Esophagus (tissue), 2 donors: ENCODE measurements at regions not wholly inside any gene's neighbourhood (a gene's known extent, or its start where the extent isn't known, plus 50 kb on each side); places are given as distances from the start of the nearest gene placed in this dataset.

ENCODE experiments used
- H3K27ac ChIP-seq, 2 donors: one replicate each; pipeline ENCODE4 v1.5.1; 2013; ENCODE audit warnings: low read depth in 2 of 2, mild to moderate bottlenecking in 2 of 2, inconsistent platforms in 1 of 2, low read length in 1 of 2, moderate library complexity in 1 of 2
- H3K27me3 ChIP-seq, 2 donors: one replicate each; pipeline ENCODE4 v1.6.1; 2013; ENCODE audit warnings: low read length in 2 of 2, control low read depth in 1 of 2, mild to moderate bottlenecking in 1 of 2; ENCODE audit not compliant: insufficient read depth in 2 of 2, control insufficient read depth in 1 of 2
- H3K36me3 ChIP-seq, 2 donors: one replicate each; pipeline ENCODE4 v1.6.1; 2013; ENCODE audit warnings: low read length in 1 of 2; ENCODE audit not compliant: control insufficient read depth in 2 of 2, insufficient read depth in 2 of 2
- H3K4me1 ChIP-seq, 2 donors: one replicate each; pipeline ENCODE4 v1.6.1; 2013; ENCODE audit warnings: low read length in 1 of 2; ENCODE audit not compliant: control insufficient read depth in 2 of 2, insufficient read depth in 2 of 2
- H3K4me3 ChIP-seq, 2 donors: one replicate each; pipeline ENCODE4 v1.5.1; 2013; ENCODE audit warnings: low read length in 2 of 2, mild to moderate bottlenecking in 2 of 2, low read depth in 1 of 2, moderate library complexity in 1 of 2
- H3K9me3 ChIP-seq, 2 donors: one replicate each; pipeline ENCODE4 v1.6.1; 2013; ENCODE audit warnings: mild to moderate bottlenecking in 2 of 2, low read depth in 1 of 2, low read length in 1 of 2, moderate library complexity in 1 of 2; ENCODE audit not compliant: control insufficient read depth in 2 of 2, insufficient read depth in 1 of 2
- WGBS, 2 donors: extraction: QIAGEN DNeasy Blood & Tissue Kit; methylation state at CpG; one replicate each; pipeline ENCODE4 v1.1.7; 2013; 5-methylcytosine and 5-hydroxymethylcytosine counted together
- donor health status: healthy with polysubstance abuse.
- donor health status: Bipolar disorder and iron deficiency.

GRCh38 chr5:22968386-22968785, 115.2 kb upstream of the CDH12 start:
- H3K27me3 ChIP-seq: no peaks in the 10 kb centered on the region
- no peak overlapping the region for H3K27ac ChIP-seq
- peaks cover 3 to 6% of the 10 kb centered on the region in 2 donors for H3K9me3 ChIP-seq
- 80 to 82% methylated on average over 2 of the region's 2 CpGs for WGBS, 2 donors
- no peaks in the 10 kb centered on the region for H3K36me3 ChIP-seq
- no peaks in the 10 kb centered on the region for H3K4me1 ChIP-seq
- no peak overlapping the region for H3K4me3 ChIP-seq

- no peaks in the 10 kb centered on the region for H3K36me3 ChIP-seq
- peaks cover 2 to 6% of the 10 kb centered on the region in 2 donors for H3K9me3 ChIP-seq
- H3K27me3 ChIP-seq: no peaks in the 10 kb centered on the region
- H3K4me3 ChIP-seq: no peak overlapping the region
- WGBS, 2 donors: 50 to 61% methylated on average over 1 of the region's 1 CpG
- H3K27ac ChIP-seq: no peak overlapping the region
- no peaks in the 10 kb centered on the region for H3K4me1 ChIP-seq
These were observed 112.8 kb upstream of the CDH12 start for GRCh38 chr5:22965960-22966359.

- H3K4me3 ChIP-seq: no peak overlapping the region
- H3K9me3 ChIP-seq: no peaks in the 10 kb centered on the region
- H3K36me3 ChIP-seq: no peaks in the 10 kb centered on the region
- WGBS, 2 donors: 83 to 84% methylated on average over 1 of the region's 1 CpG
- no peaks in the 10 kb centered on the region for H3K27me3 ChIP-seq
- no peak overlapping the region for H3K27ac ChIP-seq
- no peaks in the 10 kb centered on the region for H3K4me1 ChIP-seq
These were observed 111.5 kb upstream of the CDH12 start for GRCh38 chr5:22964632-22965031.

GRCh38 chr5:22958462-22959262, 105.5 kb upstream of the CDH12 start:
- Histone ChIP-seq H3K36me3 (no peaks in the 10 kb centered on the region), H3K27me3 (no peaks in the 10 kb centered on the region), H3K9me3 (no peaks in the 10 kb centered on the region), H3K4me1 (no peaks in the 10 kb centered on the region), H3K27ac (no peak overlapping the region), H3K4me3 (no peak overlapping the region)
- WGBS, 2 donors: 72 to 76% methylated on average over 3 of the region's 3 CpGs

- no peaks in the 10 kb centered on the region for H3K4me1 ChIP-seq
- no peak overlapping the region for H3K27ac ChIP-seq
- no peaks in the 10 kb centered on the region for H3K9me3 ChIP-seq
- no peaks in the 10 kb centered on the region for H3K27me3 ChIP-seq
- no peak overlapping the region for H3K4me3 ChIP-seq
- WGBS, 2 donors: 79 to 87% methylated on average over 1 of the region's 1 CpG
- no peaks in the 10 kb centered on the region for H3K36me3 ChIP-seq
These were observed 94.8 kb upstream of the CDH12 start for GRCh38 chr5:22947921-22948320.

- Histone ChIP-seq H3K27me3 (no peaks in the 10 kb centered on the region), H3K4me3 (no peak overlapping the region), H3K27ac (no peak overlapping the region), H3K36me3 (no peaks in the 10 kb centered on the region), H3K9me3 (no peaks in the 10 kb centered on the region), H3K4me1 (no peaks in the 10 kb centered on the region)
- WGBS, 2 donors: 82 to 90% methylated on average over 4 of the region's 4 CpGs
These were observed 85.2 kb upstream of the CDH12 start for GRCh38 chr5:22938362-22938761.

- Histone ChIP-seq H3K9me3 (no peaks in the 10 kb centered on the region), H3K36me3 (no peaks in the 10 kb centered on the region), H3K27ac (no peak overlapping the region), H3K4me1 (no peaks in the 10 kb centered on the region), H3K4me3 (no peak overlapping the region), H3K27me3 (no peaks in the 10 kb centered on the region)
- 39 to 47% methylated on average over 1 of the region's 1 CpG for WGBS, 2 donors
These were observed 75.8 kb upstream of the CDH12 start for GRCh38 chr5:22928821-22929482.

- 23 to 26% methylated on average over 1 of the region's 1 CpG for WGBS, 2 donors
- H3K27ac ChIP-seq: no peak overlapping the region
- H3K36me3 ChIP-seq: no peaks in the 10 kb centered on the region
- no peak overlapping the region for H3K4me3 ChIP-seq
- H3K4me1 ChIP-seq: no peaks in the 10 kb centered on the region
- no peaks in the 10 kb centered on the region for H3K27me3 ChIP-seq
- no peaks in the 10 kb centered on the region for H3K9me3 ChIP-seq
These were observed 73.4 kb upstream of the CDH12 start for GRCh38 chr5:22926574-22926973.

GRCh38 chr5:22918511-22918910, 65.4 kb upstream of the CDH12 start:
- Histone ChIP-seq H3K4me3 (no peak overlapping the region), H3K36me3 (no peaks in the 10 kb centered on the region), H3K9me3 (no peaks in the 10 kb centered on the region), H3K27ac (no peak overlapping the region), H3K4me1 (no peaks in the 10 kb centered on the region), H3K27me3 (no peaks in the 10 kb centered on the region)
- 58 to 66% methylated on average over 4 of the region's 4 CpGs for WGBS, 2 donors

GRCh38 chr5:22916393-22916792, 63.2 kb upstream of the CDH12 start:
- no peaks in the 10 kb centered on the region for H3K36me3 ChIP-seq
- H3K27ac ChIP-seq: no peak overlapping the region
- H3K27me3 ChIP-seq: no peaks in the 10 kb centered on the region
- no peaks in the 10 kb centered on the region for H3K4me1 ChIP-seq
- H3K9me3 ChIP-seq: no peaks in the 10 kb centered on the region
- WGBS, 2 donors: 68 to 79% methylated on average over 1 of the region's 1 CpG
- no peak overlapping the region for H3K4me3 ChIP-seq
